NCI-H2227 (cell line): ENCODE measurements at regions not wholly inside any gene's neighbourhood (a gene's known extent, or its start where the extent isn't known, plus 50 kb on each side); places are given as distances from the start of the nearest gene placed in this dataset.
"Not testable (repeated sequence)": the region's sequence is repeated elsewhere in the genome, so short reads cannot be mapped to it uniquely, and the experiment has no call there.

Experiments used
- DNase-seq: peaks from one replicate; lab custom pipeline; 2025; ENCODE audit not compliant: unreplicated experiment; lab: John Stamatoyannopoulos, UW

- DNase-seq = no peak
These were observed 111.3 kb upstream of the WARS2 start for GRCh38 chr1:119251751-119252150.

GRCh38 chr1:119253366-119253765 is 112.9 kb upstream of the WARS2 start:
- no peak for DNase-seq

GRCh38 chr1:119254067-119254720 is 113.7 kb upstream of the WARS2 start:
- DNase-seq = no peak

GRCh38 chr1:119256089-119256488 is 112.5 kb upstream of the HAO2 start:
- DNase-seq = not testable (repeated sequence)

GRCh38 chr1:119260506-119260905 is 108.1 kb upstream of the HAO2 start:
- DNase-seq = no peak

- no peak for DNase-seq
These were observed 102.2 kb upstream of the HAO2 start for GRCh38 chr1:119266386-119266785.

GRCh38 chr1:119266858-119267257 is 101.7 kb upstream of the HAO2 start:
- DNase-seq = no peak

GRCh38 chr1:119267288-119267687 is 101.3 kb upstream of the HAO2 start:
- DNase-seq = not testable (repeated sequence)

GRCh38 chr1:119268879-119269278 is 99.7 kb upstream of the HAO2 start:
- DNase-seq = no peak

- peak; percentile 64 for DNase-seq
These were observed 93.1 kb upstream of the HAO2 start for GRCh38 chr1:119275145-119276134.

- DNase-seq = no peak
These were observed 92.0 kb upstream of the HAO2 start for GRCh38 chr1:119276558-119276957.

GRCh38 chr1:119279456-119280381 is 88.9 kb upstream of the HAO2 start:
- no peak for DNase-seq

GRCh38 chr1:119285482-119285881 is 83.1 kb upstream of the HAO2 start:
- no peak for DNase-seq

- DNase-seq = peak; percentile 70
These were observed 81.9 kb upstream of the HAO2 start for GRCh38 chr1:119286587-119287181.

- DNase-seq = no peak
These were observed 79.8 kb upstream of the HAO2 start for GRCh38 chr1:119288751-119289150.

- DNase-seq = no peak
These were observed 78.3 kb upstream of the HAO2 start for GRCh38 chr1:119290297-119290696.

GRCh38 chr1:119291611-119292206 is 76.9 kb upstream of the HAO2 start:
- no peak for DNase-seq

- no peak for DNase-seq
These were observed 74.8 kb upstream of the HAO2 start for GRCh38 chr1:119293797-119294196.

GRCh38 chr1:119294199-119294598 is 74.4 kb upstream of the HAO2 start:
- DNase-seq = no peak

- DNase-seq = no peak
These were observed 73.9 kb upstream of the HAO2 start for GRCh38 chr1:119294722-119295121.
